ENCODE measurements at regions not wholly inside any gene's neighbourhood (a gene's known extent, or its start where the extent isn't known, plus 50 kb on each side); places are given as distances from the start of the nearest gene placed in this dataset.

GRCh38 chr5:96322865-96323264 is 110.2 kb downstream of the PCSK1 start:
- TF ChIP-seq CTCF (IDR thresholded peaks at IDR 0.05) (no peak), POLR2A (IDR thresholded peaks at IDR 0.05) (no peak), POLR2AphosphoS5 (IDR thresholded peaks at IDR 0.05) (no peak), EP300 (IDR thresholded peaks at IDR 0.05) (no peak)

Measured in sigmoid colon (tissue), 4 donors.